Peyer's patch (tissue), 4 donors: ENCODE measurements at regions not wholly inside any gene's neighbourhood (a gene's known extent, or its start where the extent isn't known, plus 50 kb on each side); places are given as distances from the start of the nearest gene placed in this dataset.

ENCODE experiments used
- CTCF ChIP-seq, 6 experiments: fragments of 450-650 bp in 4 of 6; fragments of 200-600 bp in 2 of 6; sonication (generic) in 1 of 6; IDR thresholded peaks; one replicate each; pipeline ENCODE4 v1.5.1; 2017 to 2019; ENCODE audit warnings: antibody characterized with exemption in 6 of 6, mild to moderate bottlenecking in 3 of 6, moderate library complexity in 1 of 6
- POLR2A ChIP-seq, 2 donors: fragments of 450-650 bp; IDR thresholded peaks; one replicate each; pipeline ENCODE4 v1.5.1; 2017; ENCODE audit warnings: antibody characterized with exemption in 2 of 2, mild to moderate bottlenecking in 2 of 2, moderate library complexity in 2 of 2

- TF ChIP-seq CTCF (IDR thresholded peaks at IDR 0.05) (no peak), POLR2A (IDR thresholded peaks at IDR 0.05) (no peak)
Observed at GRCh38 chr5:155948576-155948975, 378.4 kb upstream of the SGCD start.
